SK-N-SH (cell line): ENCODE measurements at regions not wholly inside any gene's neighbourhood (a gene's known extent, or its start where the extent isn't known, plus 50 kb on each side); places are given as distances from the start of the nearest gene placed in this dataset.

Source experiments
- CTCF ChIA-PET: fragments of 300-600, 350-600 bp; formaldehyde crosslinking; extraction: SDS; loops from one replicate; lab custom pipeline; 2021; lab: Yijun Ruan, JAX
- POLR2A ChIA-PET: fragments of 350-600 bp; sonication (Branson Sonifier 250); formaldehyde crosslinking; extraction: SDS; loops from one replicate; lab custom pipeline; 2020; ENCODE audit warnings: antibody characterized with exemption, inconsistent platforms; lab: Yijun Ruan, JAX
- DNase-seq: peaks from one replicate; pipeline ENCODE4 v3.0.0; 2012
- H2AFZ ChIP-seq: fragments of 200-600 bp; sonication (generic); 2 replicates; pipeline ENCODE4 v1.8.1; 2016; ENCODE audit warnings: antibody characterized with exemption, mild to moderate bottlenecking, low read depth
- H3F3A ChIP-seq: fragments of 200-600 bp; sonication (generic); replicated peaks from 2 replicates; pipeline ENCODE3; 2016; ENCODE audit warnings: antibody characterized with exemption, mild to moderate bottlenecking; ENCODE audit not compliant: insufficient read depth
- H3K27ac ChIP-seq, 2 experiments: fragments of 200-500 bp in 1 of 2; fragments of 200-600 bp in 1 of 2; sonication (Bioruptor generic) in 1 of 2; sonication (generic), shearing (Covaris generic) in 1 of 2; 2 replicates each; pipeline versions ENCODE4 v1.5.1 to v1.6.1; 2014 to 2016; ENCODE audit warnings: low read depth in 2 of 2, inconsistent platforms in 1 of 2, low read length in 1 of 2, mild to moderate bottlenecking in 1 of 2, mixed read lengths in 1 of 2
- H3K27me3 ChIP-seq: fragments of 200-600 bp; sonication (generic), shearing (Covaris generic); 2 replicates; pipeline ENCODE4 v1.6.1; 2016; ENCODE audit warnings: mixed run types; ENCODE audit not compliant: insufficient read depth
- H3K36me3 ChIP-seq, 2 experiments: fragments of 200-500 bp in 1 of 2; fragments of 200-600 bp in 1 of 2; sonication (Bioruptor generic) in 1 of 2; sonication (generic) in 1 of 2; replicated peaks in 1 of 2; 2 replicates each; pipeline versions ENCODE3 to v1.5.1; 2014 to 2016; ENCODE audit warnings: low read length in 1 of 2, mild to moderate bottlenecking in 1 of 2; ENCODE audit not compliant: insufficient read depth in 2 of 2, control insufficient read depth in 1 of 2
- H3K4me1 ChIP-seq, 2 experiments: fragments of 200-500 bp in 1 of 2; fragments of 200-600 bp in 1 of 2; sonication (Bioruptor generic) in 1 of 2; sonication (generic), shearing (Covaris generic) in 1 of 2; 2 replicates each; pipeline versions ENCODE4 v1.5.1 to v1.6.1; 2014 to 2016; ENCODE audit warnings: low read depth in 1 of 2, low read length in 1 of 2, mixed run types in 1 of 2; ENCODE audit not compliant: insufficient read depth in 2 of 2, control insufficient read depth in 1 of 2
- H3K4me2 ChIP-seq: fragments of 200-600 bp; sonication (generic), shearing (Covaris generic); 2 replicates; pipeline ENCODE4 v1.6.1; 2017; ENCODE audit warnings: mixed run types
- H3K4me3 ChIP-seq, 2 experiments: fragments of 200-500 bp in 1 of 2; fragments of 200-600 bp in 1 of 2; sonication (Bioruptor generic) in 1 of 2; sonication (generic), shearing (Covaris generic) in 1 of 2; 2 replicates each; pipeline versions ENCODE4 v1.5.1 to v1.8.1; 2014 to 2016; ENCODE audit warnings: low read depth in 2 of 2, inconsistent platforms in 1 of 2, low read length in 1 of 2, mild to moderate bottlenecking in 1 of 2, mixed read lengths in 1 of 2, moderate library complexity in 1 of 2
- H3K79me2 ChIP-seq: fragments of 200-600 bp; sonication (generic); 2 replicates; pipeline ENCODE4 v1.8.1; 2017; ENCODE audit warnings: mild to moderate bottlenecking; ENCODE audit not compliant: insufficient read depth
- H3K9ac ChIP-seq: fragments of 200-600 bp; sonication (generic); 2 replicates; pipeline ENCODE4 v1.6.1; 2017; ENCODE audit warnings: mixed run types
- H3K9me2 ChIP-seq: fragments of 200-600 bp; sonication (generic); 2 replicates; pipeline ENCODE4 v1.6.1; 2017; ENCODE audit warnings: mixed run types
- H3K9me3 ChIP-seq: fragments of 200-600 bp; sonication (generic); 2 replicates; pipeline ENCODE4 v1.6.1; 2017; ENCODE audit warnings: mixed run types, mild to moderate bottlenecking, moderate library complexity
- H4K20me1 ChIP-seq: fragments of 200-600 bp; sonication (generic); 2 replicates; pipeline ENCODE4 v1.6.1; 2017; ENCODE audit warnings: mild to moderate bottlenecking, mixed run types; ENCODE audit not compliant: insufficient read depth
- CHD2 ChIP-seq: fragments of 150-350 bp; IDR thresholded peaks from 2 replicates; pipeline ENCODE4 v1.6.1; 2018; ENCODE audit warnings: low read length; ENCODE audit not compliant: partially characterized antibody
- EP300 ChIP-seq, 2 experiments: IDR thresholded peaks; 2 replicates each; pipeline versions ENCODE4 v1.4.0 to v1.6.1; 2012; ENCODE audit warnings: borderline replicate concordance in 1 of 2, low read depth in 1 of 2, low read length in 1 of 2
- EZH2phosphoT487 ChIP-seq: fragments of 200-600 bp; sonication (generic); IDR thresholded peaks from 2 replicates; pipeline ENCODE4 v1.6.1; 2017; ENCODE audit warnings: low read depth, mixed run types, mild to moderate bottlenecking, antibody characterized with exemption, moderate library complexity, borderline replicate concordance
- FOSL2 ChIP-seq: IDR thresholded peaks from 2 replicates; pipeline ENCODE4 v1.4.0; 2012; ENCODE audit warnings: low read depth, mild to moderate bottlenecking, moderate library complexity, borderline replicate concordance
- FOXJ3 ChIP-seq: sonication (generic); formaldehyde crosslinking; IDR thresholded peaks from 2 replicates; pipeline ENCODE4 v1.5.1; 2020; ENCODE audit warnings: mild to moderate bottlenecking, missing genetic modification reagents
- FOXM1 ChIP-seq: IDR thresholded peaks from 2 replicates; pipeline ENCODE4 v1.4.0; 2012; ENCODE audit warnings: low read depth, mild to moderate bottlenecking
- GABPA ChIP-seq: IDR thresholded peaks from 2 replicates; pipeline ENCODE4 v1.4.0; 2012; ENCODE audit warnings: low read depth, mild to moderate bottlenecking
- JUND ChIP-seq: IDR thresholded peaks from 2 replicates; pipeline ENCODE4 v1.4.0; 2012
- MEF2A ChIP-seq: IDR thresholded peaks from 2 replicates; pipeline ENCODE4 v1.4.0; 2012; ENCODE audit warnings: low read depth, borderline replicate concordance
- POLR2AphosphoS5 ChIP-seq: IDR thresholded peaks from 2 replicates; pipeline ENCODE4 v1.6.1; 2012; ENCODE audit warnings: low read depth, low read length
- RFX5 ChIP-seq: IDR thresholded peaks from 2 replicates; pipeline ENCODE4 v1.6.1; 2012; ENCODE audit warnings: mild to moderate bottlenecking, improper control_type of control experiment, low read length
- TAF1 ChIP-seq: IDR thresholded peaks from 2 replicates; pipeline ENCODE4 v1.6.1; 2012; ENCODE audit warnings: low read depth, mild to moderate bottlenecking, low read length, moderate library complexity, borderline replicate concordance
- YY1 ChIP-seq: IDR thresholded peaks from 2 replicates; pipeline ENCODE4 v1.4.0; 2012; ENCODE audit warnings: low read depth, mild to moderate bottlenecking
- WGBS: methylation state at CpG from one replicate; pipeline ENCODE4 v1.1.6; 2017; ENCODE audit warnings: low lambda C conversion rate; 5-methylcytosine and 5-hydroxymethylcytosine counted together
- TF ChIP-seq, protein P1 (sequence below): fragments of 150-350 bp; IDR thresholded peaks from 2 replicates; pipeline ENCODE4 v1.6.1; 2016; ENCODE audit warnings: mild to moderate bottlenecking, low read depth, low read length
- TF ChIP-seq, protein P2 (sequence below): IDR thresholded peaks from 2 replicates; pipeline ENCODE4 v1.4.0; 2012; ENCODE audit warnings: low read depth, borderline replicate concordance
- TF ChIP-seq, protein P3 (sequence below): fragments of 200-600 bp; sonication (generic); IDR thresholded peaks from 2 replicates; pipeline ENCODE4 v1.6.1; 2017; ENCODE audit warnings: antibody characterized with exemption, mild to moderate bottlenecking, moderate library complexity
- TF ChIP-seq, protein P4 (sequence below): IDR thresholded peaks from 2 replicates; pipeline ENCODE4 v1.4.0; 2012; ENCODE audit warnings: low read depth
- TF ChIP-seq, protein P5 (sequence below): IDR thresholded peaks from 2 replicates; pipeline ENCODE4 v1.6.1; 2012; ENCODE audit warnings: mild to moderate bottlenecking, low read depth, low read length, moderate library complexity
- TF ChIP-seq, protein P6 (sequence below): IDR thresholded peaks from 2 replicates; pipeline ENCODE4; 2012

DNA sequence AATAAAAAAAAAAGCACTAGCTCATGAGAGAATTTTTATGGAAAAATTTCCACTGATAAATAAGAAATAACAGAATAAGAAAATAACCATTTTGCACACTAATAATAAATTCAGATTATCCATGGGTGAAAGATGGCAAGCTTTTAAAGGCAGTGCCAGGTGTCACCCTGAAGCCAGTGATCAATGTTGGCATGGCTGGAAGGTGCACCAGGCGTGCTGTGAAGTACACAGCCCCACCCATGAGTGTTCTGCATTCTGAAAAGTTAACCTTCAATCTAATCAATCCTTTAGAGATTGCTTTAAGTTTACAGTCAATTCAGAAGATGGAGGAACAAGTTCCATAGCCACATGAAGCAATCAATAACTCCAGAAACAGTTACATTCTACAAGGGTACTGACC is 284.4 kb downstream of the C6orf118 start (continued):
- TF ChIP-seq MEF2A: no peak
- TF ChIP-seq, protein P1, sequence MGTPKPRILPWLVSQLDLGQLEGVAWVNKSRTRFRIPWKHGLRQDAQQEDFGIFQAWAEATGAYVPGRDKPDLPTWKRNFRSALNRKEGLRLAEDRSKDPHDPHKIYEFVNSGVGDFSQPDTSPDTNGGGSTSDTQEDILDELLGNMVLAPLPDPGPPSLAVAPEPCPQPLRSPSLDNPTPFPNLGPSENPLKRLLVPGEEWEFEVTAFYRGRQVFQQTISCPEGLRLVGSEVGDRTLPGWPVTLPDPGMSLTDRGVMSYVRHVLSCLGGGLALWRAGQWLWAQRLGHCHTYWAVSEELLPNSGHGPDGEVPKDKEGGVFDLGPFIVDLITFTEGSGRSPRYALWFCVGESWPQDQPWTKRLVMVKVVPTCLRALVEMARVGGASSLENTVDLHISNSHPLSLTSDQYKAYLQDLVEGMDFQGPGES: no peak

DNA sequence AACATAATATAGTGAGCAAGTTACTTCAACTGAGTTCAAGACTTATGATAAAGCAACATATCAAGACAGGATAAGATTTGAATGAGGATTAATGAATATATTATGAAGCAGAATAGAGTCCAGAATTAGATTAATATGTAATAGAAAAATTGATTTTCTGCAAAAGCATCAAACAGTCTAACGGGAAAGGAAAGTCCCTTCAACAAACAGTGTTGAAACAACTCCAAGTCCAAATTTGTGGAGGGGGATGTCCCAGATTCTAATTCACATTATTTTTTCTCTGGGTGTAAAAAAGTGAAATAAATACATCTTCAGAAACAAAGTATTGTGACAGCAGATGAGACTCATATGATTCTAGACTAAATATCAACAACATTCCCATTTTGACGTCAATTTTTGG is 289.7 kb downstream of the C6orf118 start:
- Histone ChIP-seq H3F3A (no peaks in the 10 kb centered on the region), H3K4me2 (no peak overlapping the region), H3K4me3 (no peak overlapping the region), H2AFZ (no peak overlapping the region), H3K4me1 (no peaks in the 10 kb centered on the region), H3K27me3 (no peaks in the 10 kb centered on the region), H3K9me3 (no peaks in the 10 kb centered on the region), H3K9me2 (no peaks in the 10 kb centered on the region), H3K79me2 (no peaks in the 10 kb centered on the region), H4K20me1 (no peaks in the 10 kb centered on the region), H3K36me3 (no peaks in the 10 kb centered on the region), H3K9ac (no peak overlapping the region), H3K27ac (no peak overlapping the region)
- DNase-seq: no peak
- ChIA-PET CTCF (no interaction called here), POLR2A (no interaction called here)
- TF ChIP-seq MEF2A (no peak), CHD2 (no peak), TAF1 (no peak), EP300 (IDR thresholded peaks at IDR 0.05; ENCODE audit: borderline replicate concordance in 1 of 2, low read depth in 1 of 2, low read length in 1 of 2) (no peak), FOXM1 (no peak), FOXJ3 (CRISPR knock-in tag) (no peak), RFX5 (no peak), POLR2AphosphoS5 (no peak), GABPA (no peak), JUND (no peak), FOSL2 (no peak), EZH2phosphoT487 (no peak), YY1 (no peak)
- TF ChIP-seq, protein P2, sequence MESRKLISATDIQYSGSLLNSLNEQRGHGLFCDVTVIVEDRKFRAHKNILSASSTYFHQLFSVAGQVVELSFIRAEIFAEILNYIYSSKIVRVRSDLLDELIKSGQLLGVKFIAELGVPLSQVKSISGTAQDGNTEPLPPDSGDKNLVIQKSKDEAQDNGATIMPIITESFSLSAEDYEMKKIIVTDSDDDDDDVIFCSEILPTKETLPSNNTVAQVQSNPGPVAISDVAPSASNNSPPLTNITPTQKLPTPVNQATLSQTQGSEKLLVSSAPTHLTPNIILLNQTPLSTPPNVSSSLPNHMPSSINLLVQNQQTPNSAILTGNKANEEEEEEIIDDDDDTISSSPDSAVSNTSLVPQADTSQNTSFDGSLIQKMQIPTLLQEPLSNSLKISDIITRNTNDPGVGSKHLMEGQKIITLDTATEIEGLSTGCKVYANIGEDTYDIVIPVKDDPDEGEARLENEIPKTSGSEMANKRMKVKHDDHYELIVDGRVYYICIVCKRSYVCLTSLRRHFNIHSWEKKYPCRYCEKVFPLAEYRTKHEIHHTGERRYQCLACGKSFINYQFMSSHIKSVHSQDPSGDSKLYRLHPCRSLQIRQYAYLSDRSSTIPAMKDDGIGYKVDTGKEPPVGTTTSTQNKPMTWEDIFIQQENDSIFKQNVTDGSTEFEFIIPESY: no peak
- TF ChIP-seq, protein P3, sequence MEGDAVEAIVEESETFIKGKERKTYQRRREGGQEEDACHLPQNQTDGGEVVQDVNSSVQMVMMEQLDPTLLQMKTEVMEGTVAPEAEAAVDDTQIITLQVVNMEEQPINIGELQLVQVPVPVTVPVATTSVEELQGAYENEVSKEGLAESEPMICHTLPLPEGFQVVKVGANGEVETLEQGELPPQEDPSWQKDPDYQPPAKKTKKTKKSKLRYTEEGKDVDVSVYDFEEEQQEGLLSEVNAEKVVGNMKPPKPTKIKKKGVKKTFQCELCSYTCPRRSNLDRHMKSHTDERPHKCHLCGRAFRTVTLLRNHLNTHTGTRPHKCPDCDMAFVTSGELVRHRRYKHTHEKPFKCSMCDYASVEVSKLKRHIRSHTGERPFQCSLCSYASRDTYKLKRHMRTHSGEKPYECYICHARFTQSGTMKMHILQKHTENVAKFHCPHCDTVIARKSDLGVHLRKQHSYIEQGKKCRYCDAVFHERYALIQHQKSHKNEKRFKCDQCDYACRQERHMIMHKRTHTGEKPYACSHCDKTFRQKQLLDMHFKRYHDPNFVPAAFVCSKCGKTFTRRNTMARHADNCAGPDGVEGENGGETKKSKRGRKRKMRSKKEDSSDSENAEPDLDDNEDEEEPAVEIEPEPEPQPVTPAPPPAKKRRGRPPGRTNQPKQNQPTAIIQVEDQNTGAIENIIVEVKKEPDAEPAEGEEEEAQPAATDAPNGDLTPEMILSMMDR: no peak
- TF ChIP-seq, protein P1: no peak
- TF ChIP-seq, protein P4, sequence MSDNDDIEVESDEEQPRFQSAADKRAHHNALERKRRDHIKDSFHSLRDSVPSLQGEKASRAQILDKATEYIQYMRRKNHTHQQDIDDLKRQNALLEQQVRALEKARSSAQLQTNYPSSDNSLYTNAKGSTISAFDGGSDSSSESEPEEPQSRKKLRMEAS: no peak
- TF ChIP-seq, protein P5, sequence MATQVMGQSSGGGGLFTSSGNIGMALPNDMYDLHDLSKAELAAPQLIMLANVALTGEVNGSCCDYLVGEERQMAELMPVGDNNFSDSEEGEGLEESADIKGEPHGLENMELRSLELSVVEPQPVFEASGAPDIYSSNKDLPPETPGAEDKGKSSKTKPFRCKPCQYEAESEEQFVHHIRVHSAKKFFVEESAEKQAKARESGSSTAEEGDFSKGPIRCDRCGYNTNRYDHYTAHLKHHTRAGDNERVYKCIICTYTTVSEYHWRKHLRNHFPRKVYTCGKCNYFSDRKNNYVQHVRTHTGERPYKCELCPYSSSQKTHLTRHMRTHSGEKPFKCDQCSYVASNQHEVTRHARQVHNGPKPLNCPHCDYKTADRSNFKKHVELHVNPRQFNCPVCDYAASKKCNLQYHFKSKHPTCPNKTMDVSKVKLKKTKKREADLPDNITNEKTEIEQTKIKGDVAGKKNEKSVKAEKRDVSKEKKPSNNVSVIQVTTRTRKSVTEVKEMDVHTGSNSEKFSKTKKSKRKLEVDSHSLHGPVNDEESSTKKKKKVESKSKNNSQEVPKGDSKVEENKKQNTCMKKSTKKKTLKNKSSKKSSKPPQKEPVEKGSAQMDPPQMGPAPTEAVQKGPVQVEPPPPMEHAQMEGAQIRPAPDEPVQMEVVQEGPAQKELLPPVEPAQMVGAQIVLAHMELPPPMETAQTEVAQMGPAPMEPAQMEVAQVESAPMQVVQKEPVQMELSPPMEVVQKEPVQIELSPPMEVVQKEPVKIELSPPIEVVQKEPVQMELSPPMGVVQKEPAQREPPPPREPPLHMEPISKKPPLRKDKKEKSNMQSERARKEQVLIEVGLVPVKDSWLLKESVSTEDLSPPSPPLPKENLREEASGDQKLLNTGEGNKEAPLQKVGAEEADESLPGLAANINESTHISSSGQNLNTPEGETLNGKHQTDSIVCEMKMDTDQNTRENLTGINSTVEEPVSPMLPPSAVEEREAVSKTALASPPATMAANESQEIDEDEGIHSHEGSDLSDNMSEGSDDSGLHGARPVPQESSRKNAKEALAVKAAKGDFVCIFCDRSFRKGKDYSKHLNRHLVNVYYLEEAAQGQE: no peak
- TF ChIP-seq, protein P6, sequence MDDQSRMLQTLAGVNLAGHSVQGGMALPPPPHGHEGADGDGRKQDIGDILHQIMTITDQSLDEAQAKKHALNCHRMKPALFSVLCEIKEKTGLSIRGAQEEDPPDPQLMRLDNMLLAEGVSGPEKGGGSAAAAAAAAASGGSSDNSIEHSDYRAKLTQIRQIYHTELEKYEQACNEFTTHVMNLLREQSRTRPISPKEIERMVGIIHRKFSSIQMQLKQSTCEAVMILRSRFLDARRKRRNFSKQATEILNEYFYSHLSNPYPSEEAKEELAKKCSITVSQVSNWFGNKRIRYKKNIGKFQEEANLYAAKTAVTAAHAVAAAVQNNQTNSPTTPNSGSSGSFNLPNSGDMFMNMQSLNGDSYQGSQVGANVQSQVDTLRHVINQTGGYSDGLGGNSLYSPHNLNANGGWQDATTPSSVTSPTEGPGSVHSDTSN: no peak
- 4% methylated on average over 2 of the region's 2 CpGs for WGBS
